ENCODE measurements at regions not wholly inside any gene's neighbourhood (a gene's known extent, or its start where the extent isn't known, plus 50 kb on each side); places are given as distances from the start of the nearest gene placed in this dataset.
"Not testable (repeated sequence)": the region's sequence is repeated elsewhere in the genome, so short reads cannot be mapped to it uniquely, and the experiment has no call there.

- 79 to 80% methylated on average over 7 of the region's 7 CpGs for WGBS, 2 donors
Measured at GRCh38 chr13:53285896-53286430, 257.4 kb downstream of the OLFM4 start.

DNA sequence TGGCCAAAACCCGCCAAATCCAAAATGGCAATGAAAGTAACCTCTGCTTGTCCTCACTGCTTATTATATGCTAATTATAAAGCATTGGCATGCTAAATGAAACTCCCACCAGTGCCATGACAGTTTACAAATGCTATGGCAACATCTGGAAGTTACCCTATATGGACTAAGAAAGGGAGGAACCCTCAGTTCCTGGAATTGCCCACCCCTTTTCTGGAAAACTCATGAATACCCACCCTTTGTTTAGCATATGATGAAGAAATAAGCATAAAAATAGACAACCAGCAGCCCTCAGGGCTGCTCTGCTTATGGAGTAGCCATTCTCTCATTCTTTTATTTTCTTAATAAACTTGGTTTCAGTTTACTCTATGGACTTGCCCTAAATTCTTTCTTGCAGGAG is 269.8 kb downstream of the OLFM4 start:
- intact Hi-C loops (cut with DNase I; ENCODE audit: low total_unique reads), result no loop called here
- DNase-seq (ENCODE audit: low spot score in 2 of 2), result no peak
- no peak for TF ChIP-seq POLR2A (IDR thresholded peaks at IDR 0.05)
- TF ChIP-seq, protein P1, sequence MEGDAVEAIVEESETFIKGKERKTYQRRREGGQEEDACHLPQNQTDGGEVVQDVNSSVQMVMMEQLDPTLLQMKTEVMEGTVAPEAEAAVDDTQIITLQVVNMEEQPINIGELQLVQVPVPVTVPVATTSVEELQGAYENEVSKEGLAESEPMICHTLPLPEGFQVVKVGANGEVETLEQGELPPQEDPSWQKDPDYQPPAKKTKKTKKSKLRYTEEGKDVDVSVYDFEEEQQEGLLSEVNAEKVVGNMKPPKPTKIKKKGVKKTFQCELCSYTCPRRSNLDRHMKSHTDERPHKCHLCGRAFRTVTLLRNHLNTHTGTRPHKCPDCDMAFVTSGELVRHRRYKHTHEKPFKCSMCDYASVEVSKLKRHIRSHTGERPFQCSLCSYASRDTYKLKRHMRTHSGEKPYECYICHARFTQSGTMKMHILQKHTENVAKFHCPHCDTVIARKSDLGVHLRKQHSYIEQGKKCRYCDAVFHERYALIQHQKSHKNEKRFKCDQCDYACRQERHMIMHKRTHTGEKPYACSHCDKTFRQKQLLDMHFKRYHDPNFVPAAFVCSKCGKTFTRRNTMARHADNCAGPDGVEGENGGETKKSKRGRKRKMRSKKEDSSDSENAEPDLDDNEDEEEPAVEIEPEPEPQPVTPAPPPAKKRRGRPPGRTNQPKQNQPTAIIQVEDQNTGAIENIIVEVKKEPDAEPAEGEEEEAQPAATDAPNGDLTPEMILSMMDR (IDR thresholded peaks at IDR 0.05), result no peak

More at GRCh38 chr13:53285896-53286430, 257.4 kb downstream of the OLFM4 start:
- H3K4me3 ChIP-seq (ENCODE audit: low read depth, poor library complexity, severe bottlenecking), result no peak overlapping the region
- no peak for DNase-seq (ENCODE audit: low spot score in 2 of 2)
- intact Hi-C loops (cut with DNase I; ENCODE audit: low total_unique reads), result no loop called here
- TF ChIP-seq POLR2A (IDR thresholded peaks at IDR 0.05), result no peak
- TF ChIP-seq, protein P1 (IDR thresholded peaks at IDR 0.05), result no peak

DNA sequence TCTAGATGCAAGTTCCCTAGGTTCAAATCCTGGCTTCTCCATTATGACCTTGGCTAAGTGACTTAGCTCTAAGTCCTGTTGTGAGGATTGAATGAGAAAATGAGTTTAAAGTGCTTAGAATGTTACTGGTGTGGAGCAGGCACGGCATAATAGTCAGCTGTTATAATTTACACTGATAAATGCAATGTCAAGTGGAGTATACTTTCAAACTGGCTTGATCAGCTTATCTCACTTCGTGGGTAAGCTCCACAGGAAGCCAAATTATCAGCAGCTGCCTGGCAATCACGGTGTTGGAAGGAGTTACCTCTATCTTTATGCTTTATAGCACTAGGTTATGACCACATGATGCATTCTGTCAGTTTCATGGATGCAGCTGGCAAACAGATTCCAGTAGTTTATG is 272.8 kb downstream of the OLFM4 start:
- TF ChIP-seq, protein P1 (IDR thresholded peaks at IDR 0.05), result no peak
- TF ChIP-seq POLR2A (IDR thresholded peaks at IDR 0.05), result no peak
- no peak for DNase-seq (ENCODE audit: low spot score in 2 of 2)
- intact Hi-C loops (cut with DNase I; ENCODE audit: low total_unique reads), result no loop called here
- no peak overlapping the region for H3K4me3 ChIP-seq (ENCODE audit: low read depth, poor library complexity, severe bottlenecking)
- WGBS, 2 donors, result 28 to 29% methylated on average over 3 of the region's 3 CpGs

More for the DNA sequence above, 269.8 kb downstream of the OLFM4 start:
- no peak overlapping the region for H3K4me3 ChIP-seq (ENCODE audit: low read depth, poor library complexity, severe bottlenecking)
- 93 to 96% methylated on average over 1 of the region's 1 CpG for WGBS, 2 donors

DNA sequence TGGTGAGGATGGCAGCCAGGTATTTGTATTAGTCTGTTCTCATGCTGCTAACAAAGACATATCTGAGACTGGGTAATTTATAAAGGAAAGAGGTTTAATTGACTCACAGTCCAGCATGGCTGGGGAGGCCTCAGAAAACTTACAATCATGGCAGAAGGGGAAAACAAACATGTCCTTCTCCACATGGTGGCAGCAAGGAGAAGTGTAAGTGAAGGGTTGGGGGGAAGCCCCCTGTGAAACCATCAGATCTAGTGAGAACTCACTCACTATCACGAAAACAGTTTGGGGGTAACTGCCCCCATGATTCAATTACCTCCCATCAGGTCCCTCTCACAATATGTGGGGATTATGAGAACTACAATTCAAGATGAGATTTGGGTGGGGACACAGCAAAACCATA is 276.8 kb downstream of the OLFM4 start:
- H3K4me3 ChIP-seq (ENCODE audit: low read depth, poor library complexity, severe bottlenecking); DNase-seq (ENCODE audit: low spot score in 2 of 2); intact Hi-C loops (cut with DNase I; ENCODE audit: low total_unique reads): not testable (repeated sequence)
- WGBS, 2 donors, result 92 to 93% methylated on average over 1 of the region's 1 CpG

- WGBS, 2 donors, result 80 to 82% methylated on average over 4 of the region's 4 CpGs
- no peak for DNase-seq (ENCODE audit: low spot score in 2 of 2)
- TF ChIP-seq, protein P1 (IDR thresholded peaks at IDR 0.05), result no peak
- TF ChIP-seq POLR2A (IDR thresholded peaks at IDR 0.05), result no peak
- intact Hi-C loops (cut with DNase I; ENCODE audit: low total_unique reads), result no loop called here
- H3K4me3 ChIP-seq (ENCODE audit: low read depth, poor library complexity, severe bottlenecking), result no peak overlapping the region
Measured at GRCh38 chr13:53310786-53311185, 282.2 kb downstream of the OLFM4 start.

DNA sequence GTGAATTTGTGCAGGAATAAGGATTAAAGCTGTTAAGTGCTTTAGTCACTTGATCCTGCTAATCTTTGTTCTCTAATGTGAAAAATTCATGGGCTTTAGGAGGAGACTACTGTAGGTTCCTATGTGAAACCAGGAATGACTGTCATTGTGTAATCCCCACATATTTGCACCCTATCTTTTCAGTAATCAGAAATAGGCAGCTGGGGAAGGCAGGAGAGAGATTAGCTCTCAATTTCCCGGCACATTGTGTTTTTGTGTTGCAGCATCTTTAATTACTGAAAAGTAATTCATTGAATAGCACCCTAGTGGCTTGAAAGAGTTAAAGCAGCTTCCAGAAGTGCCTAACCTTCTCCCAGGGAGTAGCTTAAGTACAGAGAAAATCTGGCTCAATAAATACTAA is 282.9 kb downstream of the OLFM4 start:
- WGBS, 2 donors, result 62 to 63% methylated on average over 1 of the region's 1 CpG
- H3K4me3 ChIP-seq (ENCODE audit: low read depth, poor library complexity, severe bottlenecking), result no peak overlapping the region
- no peak for TF ChIP-seq POLR2A (IDR thresholded peaks at IDR 0.05)
- TF ChIP-seq, protein P1 (IDR thresholded peaks at IDR 0.05), result no peak
- DNase-seq (ENCODE audit: low spot score in 2 of 2), result no peak
- intact Hi-C loops (cut with DNase I; ENCODE audit: low total_unique reads), result no loop called here
